ENCODE measurements at regions not wholly inside any gene's neighbourhood (a gene's known extent, or its start where the extent isn't known, plus 50 kb on each side); places are given as distances from the start of the nearest gene placed in this dataset.

- no peak overlapping the region for H3K4me3 ChIP-seq (ENCODE audit: low read depth, low read length)
- DNase-seq (ENCODE audit: low read depth), result no peak
- TF ChIP-seq CTCF (IDR thresholded peaks at IDR 0.05; ENCODE audit: insufficient read depth, low read depth, low read length), result no peak
Observed at GRCh38 chr16:64596196-64596595, 525.7 kb downstream of the CDH11 start.

GRCh38 chr16:64590513-64590912, 531.4 kb downstream of the CDH11 start:
- H3K4me3 ChIP-seq (ENCODE audit: low read depth, low read length), result no peak overlapping the region
- TF ChIP-seq CTCF (IDR thresholded peaks at IDR 0.05; ENCODE audit: insufficient read depth, low read depth, low read length), result no peak
- peak; percentile 2 for DNase-seq (ENCODE audit: low read depth)

DNA sequence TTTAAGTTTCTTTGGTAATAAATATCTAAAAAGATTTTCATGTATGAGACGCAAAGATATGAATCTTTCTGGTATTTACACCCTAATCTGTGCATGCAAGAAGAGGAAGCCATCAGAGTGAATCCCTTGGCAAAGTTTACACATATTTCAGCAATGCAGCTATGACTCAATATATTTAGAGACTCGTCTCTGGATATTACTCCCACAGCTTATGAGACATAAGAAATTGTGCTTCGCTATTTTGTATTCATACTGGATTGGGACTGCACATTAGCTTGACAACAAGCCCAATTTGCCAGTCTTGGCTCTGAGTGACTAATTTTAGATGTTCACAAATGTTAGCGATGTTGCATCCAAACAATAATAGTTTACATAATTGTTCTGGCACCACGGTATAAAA, 532.0 kb downstream of the CDH11 start:
- no peak for TF ChIP-seq CTCF (IDR thresholded peaks at IDR 0.05; ENCODE audit: insufficient read depth, low read depth, low read length)
- DNase-seq (ENCODE audit: low read depth), result peak; percentile 46
- no peak overlapping the region for H3K4me3 ChIP-seq (ENCODE audit: low read depth, low read length)

- TF ChIP-seq CTCF (IDR thresholded peaks at IDR 0.05; ENCODE audit: insufficient read depth, low read depth, low read length), result no peak
- DNase-seq (ENCODE audit: low read depth), result peak; percentile 2
- no peak overlapping the region for H3K4me3 ChIP-seq (ENCODE audit: low read depth, low read length)
Observed at GRCh38 chr16:64586781-64587180, 535.1 kb downstream of the CDH11 start.

GRCh38 chr16:64585367-64585766, 536.5 kb downstream of the CDH11 start:
- no peak for DNase-seq (ENCODE audit: low read depth)
- TF ChIP-seq CTCF (IDR thresholded peaks at IDR 0.05; ENCODE audit: insufficient read depth, low read depth, low read length), result no peak
- H3K4me3 ChIP-seq (ENCODE audit: low read depth, low read length), result no peak overlapping the region

GRCh38 chr16:64580558-64580957, 541.3 kb downstream of the CDH11 start:
- TF ChIP-seq CTCF (IDR thresholded peaks at IDR 0.05; ENCODE audit: insufficient read depth, low read depth, low read length), result no peak
- DNase-seq (ENCODE audit: low read depth), result no peak
- H3K4me3 ChIP-seq (ENCODE audit: low read depth, low read length), result no peak overlapping the region

DNA sequence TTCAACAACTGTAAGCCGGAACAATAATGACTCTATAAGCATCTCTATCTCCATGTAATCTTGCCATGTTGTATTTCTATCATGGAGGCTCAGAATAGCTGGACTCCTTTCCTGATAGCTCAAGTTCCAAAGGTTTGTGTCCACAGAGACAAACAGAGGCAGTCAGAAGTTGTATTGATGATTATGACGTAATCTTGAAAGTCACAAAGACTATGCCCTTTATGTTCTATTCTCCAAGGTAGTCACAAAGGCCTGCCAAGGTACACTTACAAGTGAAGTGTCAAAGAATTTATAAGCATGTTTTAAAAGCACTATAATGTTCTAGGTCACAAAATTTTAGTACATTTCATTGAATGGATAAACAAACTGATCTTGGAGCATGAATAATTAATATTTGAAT, 542.2 kb downstream of the CDH11 start:
- H3K4me3 ChIP-seq (ENCODE audit: low read depth, low read length), result no peak overlapping the region
- TF ChIP-seq CTCF (IDR thresholded peaks at IDR 0.05; ENCODE audit: insufficient read depth, low read depth, low read length), result no peak
- no peak for DNase-seq (ENCODE audit: low read depth)

Measured in fibroblast of villous mesenchyme (primary cell).